Superior temporal gyrus (tissue), 1 donor: ENCODE measurements at regions not wholly inside any gene's neighbourhood (a gene's known extent, or its start where the extent isn't known, plus 50 kb on each side); places are given as distances from the start of the nearest gene placed in this dataset.
"Not testable (repeated sequence)": the region's sequence is repeated elsewhere in the genome, so short reads cannot be mapped to it uniquely, and the experiment has no call there.

Source experiments
- DNase-seq: peaks from one replicate; pipeline ENCODE4 v3.0.0-alpha.2; 2016; ENCODE audit errors: extremely low spot score

- DNase-seq = no peak
Observed at GRCh38 chr7:16933296-16934279, 51.8 kb upstream of the AGR3 start.

- DNase-seq = no peak
Observed at GRCh38 chr7:16934722-16935340, 53.0 kb upstream of the AGR3 start.

- no peak for DNase-seq
Observed at GRCh38 chr7:16935341-16935735, 53.6 kb upstream of the AGR3 start.

GRCh38 chr7:16936626-16937422 is 55.0 kb upstream of the AGR3 start:
- no peak for DNase-seq

GRCh38 chr7:16939161-16939560 is 57.4 kb upstream of the AGR3 start:
- DNase-seq = no peak

- no peak for DNase-seq
Observed at GRCh38 chr7:16940776-16941175, 59.0 kb upstream of the AGR3 start.

GRCh38 chr7:16942929-16943509 is 61.2 kb upstream of the AGR3 start:
- no peak for DNase-seq

GRCh38 chr7:16944936-16945335 is 63.2 kb upstream of the AGR3 start:
- DNase-seq = no peak

- no peak for DNase-seq
Observed at GRCh38 chr7:16945372-16945771, 63.6 kb upstream of the AGR3 start.

- not testable (repeated sequence) for DNase-seq
Observed at GRCh38 chr7:16948110-16948509, 66.3 kb upstream of the AGR3 start.

GRCh38 chr7:16951483-16952080 is 69.8 kb upstream of the AGR3 start:
- DNase-seq = no peak

GRCh38 chr7:16954321-16954720 is 72.5 kb upstream of the AGR3 start:
- no peak for DNase-seq

- DNase-seq = no peak
Observed at GRCh38 chr7:16958724-16959123, 76.9 kb upstream of the AGR3 start.

- no peak for DNase-seq
Observed at GRCh38 chr7:16960337-16960965, 78.7 kb upstream of the AGR3 start.

- no peak for DNase-seq
Observed at GRCh38 chr7:16961641-16962040, 79.9 kb upstream of the AGR3 start.

- DNase-seq = no peak
Observed at GRCh38 chr7:16963044-16963443, 81.3 kb upstream of the AGR3 start.

GRCh38 chr7:16965697-16966096 is 83.9 kb upstream of the AGR3 start:
- DNase-seq = not testable (repeated sequence)

- DNase-seq = no peak
Observed at GRCh38 chr7:16967300-16967811, 85.6 kb upstream of the AGR3 start.

GRCh38 chr7:16970732-16971482 is 89.1 kb upstream of the AGR3 start:
- no peak for DNase-seq

GRCh38 chr7:16975712-16976111 is 93.9 kb upstream of the AGR3 start:
- no peak for DNase-seq
